Smooth muscle cell (in vitro differentiated cells): ENCODE measurements at regions not wholly inside any gene's neighbourhood (a gene's known extent, or its start where the extent isn't known, plus 50 kb on each side); places are given as distances from the start of the nearest gene placed in this dataset.

Source experiments
- DNase-seq: peaks from one replicate; lab custom pipeline; 2025; ENCODE audit not compliant: unreplicated experiment; lab: John Stamatoyannopoulos, UW
- H2AFZ ChIP-seq: fragments of 200-600 bp; sonication (generic); 2 replicates; pipeline ENCODE4 v1.6.0; 2016; ENCODE audit warnings: antibody characterized with exemption, low read depth, mild to moderate bottlenecking
- H3F3A ChIP-seq: fragments of 200-600 bp; sonication (generic); 2 replicates; pipeline ENCODE4 v1.6.0; 2017; ENCODE audit warnings: antibody characterized with exemption, low read depth
- H3K27ac ChIP-seq: fragments of 200-600 bp; sonication (generic); 2 replicates; pipeline ENCODE4 v1.5.1; 2016; ENCODE audit warnings: low read depth, mild to moderate bottlenecking
- H3K27me3 ChIP-seq: fragments of 200-600 bp; sonication (generic); 2 replicates; pipeline ENCODE4 v1.6.1; 2016; ENCODE audit warnings: low read depth, mild to moderate bottlenecking
- H3K36me3 ChIP-seq: fragments of 200-600 bp; sonication (generic); 2 replicates; pipeline ENCODE4 v1.5.1; 2016; ENCODE audit warnings: low read depth
- H3K4me1 ChIP-seq: fragments of 200-600 bp; sonication (generic); 2 replicates; pipeline ENCODE4 v1.5.1; 2016; ENCODE audit warnings: low read depth
- H3K4me2 ChIP-seq: fragments of 200-600 bp; sonication (generic); 2 replicates; pipeline ENCODE4 v1.6.0; 2016; ENCODE audit warnings: mild to moderate bottlenecking
- H3K4me3 ChIP-seq: fragments of 200-600 bp; sonication (generic); 2 replicates; pipeline ENCODE4 v1.5.1; 2016; ENCODE audit warnings: mild to moderate bottlenecking
- H3K79me2 ChIP-seq: fragments of 200-600 bp; sonication (generic); 2 replicates; pipeline ENCODE4 v1.6.0; 2016; ENCODE audit warnings: low read depth, mild to moderate bottlenecking
- H3K9ac ChIP-seq: fragments of 200-600 bp; sonication (generic); 2 replicates; pipeline ENCODE4 v1.6.0; 2016; ENCODE audit warnings: low read depth
- H3K9me3 ChIP-seq: fragments of 200-600 bp; sonication (generic); replicated peaks from 2 replicates; pipeline ENCODE4 v1.5.1; 2016; ENCODE audit warnings: low read depth
- H4K20me1 ChIP-seq: fragments of 200-600 bp; sonication (generic); 2 replicates; pipeline ENCODE4 v1.6.0; 2016; ENCODE audit warnings: low read depth
- CTCF ChIP-seq: fragments of 200-600 bp; sonication (generic); IDR thresholded peaks from 2 replicates; pipeline ENCODE4 v1.5.1; 2017; ENCODE audit warnings: borderline replicate concordance, mild to moderate bottlenecking, antibody characterized with exemption; ENCODE audit not compliant: insufficient read depth, poor library complexity, severe bottlenecking
- whole genome bisulfite sequencing: methylation state at CpG from one replicate; pipeline ENCODE4 v1.1.7; 2016; ENCODE audit warnings: low lambda C conversion rate; 5-methylcytosine and 5-hydroxymethylcytosine counted together

GRCh38 chr13:34502621-34503020 is 439.4 kb upstream of the NBEA start:
- no peak for DNase-seq
- H3F3A ChIP-seq: no peaks in the 10 kb centered on the region
- no peaks in the 10 kb centered on the region for H3K4me1 ChIP-seq
- TF ChIP-seq CTCF: no peak
- H3K27me3 ChIP-seq: no peaks in the 10 kb centered on the region
- H4K20me1 ChIP-seq: no peaks in the 10 kb centered on the region
- H3K27ac ChIP-seq: no peak overlapping the region
- no peaks in the 10 kb centered on the region for H3K9me3 ChIP-seq
- 95% methylated on average over 3 of the region's 3 CpGs for WGBS
- no peak overlapping the region for H3K9ac ChIP-seq
- H3K4me3 ChIP-seq: no peak overlapping the region
- no peaks in the 10 kb centered on the region for H3K36me3 ChIP-seq
- H3K79me2 ChIP-seq: no peaks in the 10 kb centered on the region
- H2AFZ ChIP-seq: no peak overlapping the region
- no peak overlapping the region for H3K4me2 ChIP-seq

- Histone ChIP-seq H3K27me3 (no peaks in the 10 kb centered on the region), H3K4me2 (no peak overlapping the region), H3K27ac (no peak overlapping the region), H3K9me3 (no peaks in the 10 kb centered on the region), H3K36me3 (no peaks in the 10 kb centered on the region), H3K79me2 (no peaks in the 10 kb centered on the region), H3F3A (no peaks in the 10 kb centered on the region), H3K4me3 (no peak overlapping the region), H3K4me1 (no peaks in the 10 kb centered on the region), H2AFZ (no peak overlapping the region), H4K20me1 (no peaks in the 10 kb centered on the region), H3K9ac (no peak overlapping the region)
- no peak for TF ChIP-seq CTCF
- no peak for DNase-seq
- WGBS: 75% methylated on average over 3 of the region's 3 CpGs
Measured at GRCh38 chr13:34506796-34507195, 435.3 kb upstream of the NBEA start.

- Histone ChIP-seq H3K27me3 (no peaks in the 10 kb centered on the region), H3K9me3 (no peaks in the 10 kb centered on the region), H3F3A (no peaks in the 10 kb centered on the region), H2AFZ (no peak overlapping the region), H3K79me2 (no peaks in the 10 kb centered on the region), H3K4me2 (no peak overlapping the region), H3K36me3 (no peaks in the 10 kb centered on the region), H3K27ac (no peak overlapping the region), H3K9ac (no peak overlapping the region), H4K20me1 (no peaks in the 10 kb centered on the region), H3K4me3 (no peak overlapping the region), H3K4me1 (no peaks in the 10 kb centered on the region)
- 98% methylated on average over 4 of the region's 4 CpGs for WGBS
- no peak for DNase-seq
- TF ChIP-seq CTCF: no peak
Measured at GRCh38 chr13:34507630-34508029, 434.4 kb upstream of the NBEA start.

GRCh38 chr13:34512817-34513216 is 429.3 kb upstream of the NBEA start:
- H3F3A ChIP-seq: no peaks in the 10 kb centered on the region
- H3K27me3 ChIP-seq: no peaks in the 10 kb centered on the region
- no peaks in the 10 kb centered on the region for H3K79me2 ChIP-seq
- no peak overlapping the region for H3K9ac ChIP-seq
- no peaks in the 10 kb centered on the region for H3K9me3 ChIP-seq
- H3K4me2 ChIP-seq: no peak overlapping the region
- DNase-seq: no peak
- no peaks in the 10 kb centered on the region for H3K4me1 ChIP-seq
- H3K4me3 ChIP-seq: no peak overlapping the region
- H2AFZ ChIP-seq: no peak overlapping the region
- no peaks in the 10 kb centered on the region for H3K36me3 ChIP-seq
- WGBS: 95% methylated on average over 3 of the region's 3 CpGs
- H4K20me1 ChIP-seq: no peaks in the 10 kb centered on the region
- TF ChIP-seq CTCF: no peak
- H3K27ac ChIP-seq: no peak overlapping the region
